Esophagus (tissue), 2 donors: ENCODE measurements at regions not wholly inside any gene's neighbourhood (a gene's known extent, or its start where the extent isn't known, plus 50 kb on each side); places are given as distances from the start of the nearest gene placed in this dataset.

Experiments used
- H3K27ac ChIP-seq, 2 donors: one replicate each; pipeline ENCODE4 v1.5.1; 2013; ENCODE audit warnings: low read depth in 2 of 2, mild to moderate bottlenecking in 2 of 2, inconsistent platforms in 1 of 2, low read length in 1 of 2, moderate library complexity in 1 of 2
- H3K27me3 ChIP-seq, 2 donors: one replicate each; pipeline ENCODE4 v1.6.1; 2013; ENCODE audit warnings: low read length in 2 of 2, control low read depth in 1 of 2, mild to moderate bottlenecking in 1 of 2; ENCODE audit not compliant: insufficient read depth in 2 of 2, control insufficient read depth in 1 of 2
- H3K36me3 ChIP-seq, 2 donors: one replicate each; pipeline ENCODE4 v1.6.1; 2013; ENCODE audit warnings: low read length in 1 of 2; ENCODE audit not compliant: control insufficient read depth in 2 of 2, insufficient read depth in 2 of 2
- H3K4me1 ChIP-seq, 2 donors: one replicate each; pipeline ENCODE4 v1.6.1; 2013; ENCODE audit warnings: low read length in 1 of 2; ENCODE audit not compliant: control insufficient read depth in 2 of 2, insufficient read depth in 2 of 2
- H3K4me3 ChIP-seq, 2 donors: one replicate each; pipeline ENCODE4 v1.5.1; 2013; ENCODE audit warnings: low read length in 2 of 2, mild to moderate bottlenecking in 2 of 2, low read depth in 1 of 2, moderate library complexity in 1 of 2
- H3K9me3 ChIP-seq, 2 donors: one replicate each; pipeline ENCODE4 v1.6.1; 2013; ENCODE audit warnings: mild to moderate bottlenecking in 2 of 2, low read depth in 1 of 2, low read length in 1 of 2, moderate library complexity in 1 of 2; ENCODE audit not compliant: control insufficient read depth in 2 of 2, insufficient read depth in 1 of 2
- WGBS, 2 donors: extraction: QIAGEN DNeasy Blood & Tissue Kit; methylation state at CpG; one replicate each; pipeline ENCODE4 v1.1.7; 2013; 5-methylcytosine and 5-hydroxymethylcytosine counted together
- donor health status: healthy with polysubstance abuse.
- donor health status: Bipolar disorder and iron deficiency.

DNA sequence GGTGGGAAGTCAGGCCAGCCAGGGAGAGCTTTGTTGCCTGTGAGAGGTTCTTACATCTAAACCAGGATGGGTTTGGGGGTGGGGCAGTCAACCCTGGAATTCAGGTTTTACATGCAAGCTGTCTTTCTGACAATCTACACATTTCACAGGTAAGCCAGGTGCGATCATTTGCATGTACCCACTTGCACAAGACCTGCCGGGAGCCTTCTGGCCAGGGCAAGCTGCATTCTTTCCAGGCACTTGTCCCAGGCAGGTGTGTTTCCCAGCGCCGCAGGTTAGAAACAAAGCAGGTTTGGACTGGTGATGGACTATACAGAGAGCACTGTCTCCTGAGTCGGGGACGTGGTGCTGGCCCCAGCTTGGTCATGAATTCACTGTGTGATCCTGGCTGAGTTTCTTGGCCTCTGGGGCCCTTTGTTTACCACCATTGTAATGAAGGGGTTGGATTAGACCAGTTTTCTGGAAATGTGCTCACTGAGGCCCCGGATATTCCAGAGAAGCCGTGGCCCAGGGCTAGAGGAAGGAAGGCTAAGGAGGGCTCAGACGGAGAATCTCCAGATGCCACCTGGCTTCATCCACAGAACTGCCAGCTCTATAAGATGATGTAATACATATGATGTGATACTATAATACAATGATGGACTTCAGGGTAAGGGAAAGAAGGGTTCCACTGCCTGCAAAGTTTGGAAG, 205.2 kb upstream of the SVIL start:
- Histone ChIP-seq H3K36me3 (no peaks in the 10 kb centered on the region), H3K27me3 (no peaks in the 10 kb centered on the region), H3K9me3 (no peaks in the 10 kb centered on the region), H3K27ac (peak overlapping the region; percentile 86 to 95), H3K4me1 (peaks cover 2 to 21% of the 10 kb centered on the region in 2 donors), H3K4me3 (no peak overlapping the region)
- WGBS, 2 donors: 48 to 53% methylated on average over 9 of the region's 9 CpGs

- Histone ChIP-seq H3K4me3 (no peak overlapping the region), H3K27ac (peak overlapping the region; percentile 86 to 95), H3K9me3 (no peaks in the 10 kb centered on the region), H3K27me3 (no peaks in the 10 kb centered on the region), H3K36me3 (no peaks in the 10 kb centered on the region), H3K4me1 (peaks cover 2 to 21% of the 10 kb centered on the region in 2 donors)
- 62 to 69% methylated on average over 5 of the region's 5 CpGs for WGBS, 2 donors
Observed at GRCh38 chr10:29838539-29838938, 203.8 kb upstream of the SVIL start.

- 94 to 100% methylated on average over 1 of the region's 1 CpG for WGBS, 2 donors
- H3K9me3 ChIP-seq: no peaks in the 10 kb centered on the region
- H3K27me3 ChIP-seq: no peaks in the 10 kb centered on the region
- no peaks in the 10 kb centered on the region for H3K36me3 ChIP-seq
- H3K27ac ChIP-seq: peak overlapping the region; percentile 51 to 69
- H3K4me3 ChIP-seq: no peak overlapping the region
- peaks cover 2 to 21% of the 10 kb centered on the region in 2 donors for H3K4me1 ChIP-seq
Observed at GRCh38 chr10:29837586-29837985, 202.8 kb upstream of the SVIL start.

DNA sequence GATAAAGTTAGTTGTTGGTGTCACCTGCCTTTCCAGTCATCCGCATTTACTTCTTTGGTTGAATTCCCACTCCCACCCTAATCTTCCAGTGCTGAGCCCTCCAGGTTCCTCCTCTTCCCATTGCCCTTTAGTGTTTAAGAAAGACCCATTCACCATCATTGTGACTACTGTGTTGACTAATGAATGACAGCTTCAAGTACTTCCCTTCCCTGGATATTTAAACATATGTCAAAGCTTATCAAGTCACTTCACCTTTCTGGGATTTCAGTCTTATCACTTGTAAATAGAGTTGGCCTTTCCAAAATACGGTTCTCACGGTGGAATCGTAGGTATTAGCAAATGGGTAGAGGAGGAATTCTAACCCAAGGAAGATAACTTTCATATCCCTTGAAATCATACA, 201.6 kb upstream of the SVIL start:
- Histone ChIP-seq H3K27ac (no peak overlapping the region), H3K9me3 (no peaks in the 10 kb centered on the region), H3K4me3 (no peak overlapping the region), H3K4me1 (peaks cover 2 to 11% of the 10 kb centered on the region in 2 donors), H3K27me3 (no peaks in the 10 kb centered on the region), H3K36me3 (no peaks in the 10 kb centered on the region)
- WGBS, 2 donors: 88 to 97% methylated on average over 4 of the region's 4 CpGs

DNA sequence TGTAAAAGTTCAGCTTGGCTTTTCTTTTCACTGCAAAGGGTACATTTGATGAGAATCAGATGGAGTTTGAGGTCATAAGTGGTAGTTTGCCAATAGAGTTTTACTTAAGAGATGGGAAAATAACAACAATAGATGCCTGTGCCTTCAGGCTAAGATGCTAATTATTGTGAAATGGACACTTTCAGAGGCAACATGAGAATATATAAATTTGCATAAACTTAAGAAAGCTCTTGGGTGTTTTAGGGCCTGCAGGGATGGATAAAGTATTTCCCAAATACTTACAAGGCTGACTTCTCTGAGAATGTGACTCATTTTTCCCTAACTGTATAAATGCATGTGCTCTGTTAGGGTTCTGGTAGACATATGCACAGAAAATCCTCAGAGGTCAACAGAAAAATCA, 200.3 kb upstream of the SVIL start:
- H3K9me3 ChIP-seq: no peaks in the 10 kb centered on the region
- H3K27ac ChIP-seq: no peak overlapping the region
- no peak overlapping the region for H3K4me3 ChIP-seq
- peaks cover 2 to 7% of the 10 kb centered on the region in 2 donors for H3K4me1 ChIP-seq
- H3K36me3 ChIP-seq: no peaks in the 10 kb centered on the region
- no peaks in the 10 kb centered on the region for H3K27me3 ChIP-seq

GRCh38 chr10:29830531-29831512, 196.1 kb upstream of the SVIL start:
- 81 to 85% methylated on average over 6 of the region's 6 CpGs for WGBS, 2 donors
- Histone ChIP-seq H3K27ac (no peak overlapping the region), H3K4me3 (no peak overlapping the region)

DNA sequence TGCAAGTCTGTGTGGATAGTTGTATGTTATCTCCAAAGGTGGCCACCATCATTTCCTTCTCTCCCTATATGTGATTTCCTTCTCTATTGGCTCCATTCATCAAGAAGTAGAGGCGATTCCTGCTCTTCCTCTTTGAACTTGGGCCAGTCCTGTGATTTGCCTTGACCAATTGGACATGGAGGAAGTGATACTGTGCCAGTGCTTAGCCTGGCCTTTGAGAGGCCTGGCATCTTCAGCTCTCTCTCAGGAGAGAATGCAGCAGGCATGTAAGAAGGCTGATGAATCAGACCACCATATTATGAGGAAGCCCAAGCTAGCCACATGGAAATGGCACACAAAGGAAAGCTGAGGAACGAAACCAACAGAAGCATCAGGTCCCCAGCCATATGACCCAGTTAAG, 195.0 kb upstream of the SVIL start:
- no peak overlapping the region for H3K4me3 ChIP-seq
- no peaks in the 10 kb centered on the region for H3K9me3 ChIP-seq
- no peak overlapping the region for H3K27ac ChIP-seq
- no peaks in the 10 kb centered on the region for H3K27me3 ChIP-seq
- H3K4me1 ChIP-seq: peaks cover 0 to 7% of the 10 kb centered on the region in 2 donors
- no peaks in the 10 kb centered on the region for H3K36me3 ChIP-seq
- 82 to 88% methylated on average over 2 of the region's 2 CpGs for WGBS, 2 donors

More at GRCh38 chr10:29830531-29831512, 196.1 kb upstream of the SVIL start:
- Histone ChIP-seq H3K27me3 (no peaks in the 10 kb centered on the region), H3K36me3 (no peaks in the 10 kb centered on the region), H3K4me1 (peaks cover 0 to 7% of the 10 kb centered on the region in 2 donors), H3K9me3 (no peaks in the 10 kb centered on the region)

DNA sequence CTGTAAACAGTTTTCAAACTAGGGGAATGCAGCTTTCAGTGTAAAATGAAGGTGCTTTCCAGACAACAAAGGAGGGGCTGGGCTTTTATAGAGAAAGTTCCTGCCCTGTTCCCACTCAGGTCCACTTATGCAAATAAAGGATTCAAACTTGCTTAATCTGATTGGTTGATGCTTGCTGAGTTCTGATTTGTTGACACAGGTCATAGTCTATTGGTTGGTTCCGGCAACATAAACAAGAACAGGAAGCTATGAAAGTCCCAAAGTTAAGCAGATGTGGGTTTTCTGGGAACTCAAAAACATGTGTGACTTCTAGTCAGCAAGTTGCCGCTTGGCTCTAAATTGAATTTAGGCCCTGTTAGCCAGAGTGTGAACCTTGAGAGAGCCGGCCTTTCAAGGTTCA, 194.2 kb upstream of the SVIL start:
- 80 to 81% methylated on average over 3 of the region's 3 CpGs for WGBS, 2 donors
- Histone ChIP-seq H3K27me3 (no peaks in the 10 kb centered on the region), H3K9me3 (no peaks in the 10 kb centered on the region), H3K4me1 (peaks cover 0 to 7% of the 10 kb centered on the region in 2 donors), H3K4me3 (no peak overlapping the region), H3K27ac (no peak overlapping the region), H3K36me3 (no peaks in the 10 kb centered on the region)

DNA sequence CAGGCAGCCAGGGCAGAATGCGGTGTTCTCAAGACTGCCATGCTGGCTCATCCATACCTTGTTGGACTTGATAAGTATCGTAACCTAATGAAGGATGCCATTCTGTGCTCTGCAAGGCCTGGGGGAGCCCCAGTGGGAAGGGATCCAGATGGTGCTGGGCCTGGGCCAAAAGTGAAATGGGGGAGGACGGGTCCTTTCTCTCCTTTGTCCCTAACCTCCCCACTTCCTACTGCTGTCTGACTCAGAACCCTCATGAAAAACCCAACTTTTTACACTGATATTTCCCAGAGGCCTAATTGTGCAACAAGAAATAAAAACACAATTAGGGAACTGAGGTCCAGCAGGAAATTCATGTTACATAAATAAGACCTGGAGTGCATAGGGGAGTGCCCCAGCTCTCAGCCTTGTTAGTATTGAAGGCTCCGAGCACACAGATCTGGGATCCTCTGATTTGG, 193.7 kb upstream of the SVIL start:
- H3K27me3 ChIP-seq: no peaks in the 10 kb centered on the region
- H3K36me3 ChIP-seq: no peaks in the 10 kb centered on the region
- no peak overlapping the region for H3K4me3 ChIP-seq
- H3K4me1 ChIP-seq: peaks cover 0 to 7% of the 10 kb centered on the region in 2 donors
- WGBS, 2 donors: 61 to 62% methylated on average over 4 of the region's 4 CpGs
- H3K27ac ChIP-seq: peak overlapping the region; percentile 35 to 58
- H3K9me3 ChIP-seq: no peaks in the 10 kb centered on the region
